ENCODE measurements at regions not wholly inside any gene's neighbourhood (a gene's known extent, or its start where the extent isn't known, plus 50 kb on each side); places are given as distances from the start of the nearest gene placed in this dataset.

- TF ChIP-seq CTCF (conservative IDR thresholded peaks at IDR 0.05; ENCODE audit: low read depth) = no peak
- ChIA-PET POLR2A (ENCODE audit: low non-redundant PET) (no interaction called here), CTCF (no interaction called here)
Observed at GRCh38 chr18:41012194-41012593, 942.8 kb upstream of the PIK3C3 start.

GRCh38 chr18:41009926-41010325 lies 945.1 kb upstream of the PIK3C3 start:
- DNase-seq (ENCODE audit: low spot score) = no peak
- ChIA-PET CTCF (no interaction called here), POLR2A (ENCODE audit: low non-redundant PET) (no interaction called here)
- H3K27ac ChIP-seq = no peak overlapping the region
- no peak for TF ChIP-seq CTCF (conservative IDR thresholded peaks at IDR 0.05; ENCODE audit: low read depth)

More at GRCh38 chr18:41012194-41012593, 942.8 kb upstream of the PIK3C3 start:
- no peak for DNase-seq (ENCODE audit: low spot score)
- no peak overlapping the region for H3K27ac ChIP-seq

- ChIA-PET CTCF (no interaction called here), POLR2A (ENCODE audit: low non-redundant PET) (no interaction called here)
- TF ChIP-seq CTCF (conservative IDR thresholded peaks at IDR 0.05; ENCODE audit: low read depth) = no peak
- no peak overlapping the region for H3K27ac ChIP-seq
- DNase-seq (ENCODE audit: low spot score) = no peak
Observed at GRCh38 chr18:41004324-41004723, 950.7 kb upstream of the PIK3C3 start.

GRCh38 chr18:40995529-40995928 lies 959.5 kb upstream of the PIK3C3 start:
- ChIA-PET POLR2A (ENCODE audit: low non-redundant PET) (no interaction called here), CTCF (no interaction called here)
- TF ChIP-seq CTCF (conservative IDR thresholded peaks at IDR 0.05; ENCODE audit: low read depth) = no peak
- no peak for DNase-seq (ENCODE audit: low spot score)
- no peak overlapping the region for H3K27ac ChIP-seq

GRCh38 chr18:40993363-40993762 lies 961.7 kb upstream of the PIK3C3 start:
- CTCF ChIA-PET = no interaction called here
- POLR2A ChIA-PET (ENCODE audit: low non-redundant PET) = no interaction called here
- no peak for TF ChIP-seq CTCF (conservative IDR thresholded peaks at IDR 0.05; ENCODE audit: low read depth)
- no peak overlapping the region for H3K27ac ChIP-seq
- no peak for DNase-seq (ENCODE audit: low spot score)

GRCh38 chr18:40987581-40987980 lies 967.5 kb upstream of the PIK3C3 start:
- no peak overlapping the region for H3K27ac ChIP-seq
- DNase-seq (ENCODE audit: low spot score) = no peak
- no peak for TF ChIP-seq CTCF (conservative IDR thresholded peaks at IDR 0.05; ENCODE audit: low read depth)
- CTCF ChIA-PET = no interaction called here
- POLR2A ChIA-PET (ENCODE audit: low non-redundant PET) = no interaction called here

GRCh38 chr18:40985436-40985835 lies 969.6 kb upstream of the PIK3C3 start:
- TF ChIP-seq CTCF (conservative IDR thresholded peaks at IDR 0.05; ENCODE audit: low read depth) = no peak
- ChIA-PET CTCF (no interaction called here), POLR2A (ENCODE audit: low non-redundant PET) (no interaction called here)
- DNase-seq (ENCODE audit: low spot score) = no peak
- no peak overlapping the region for H3K27ac ChIP-seq

Measured in RWPE1 (cell line).